H1 (cell line): ENCODE measurements at regions not wholly inside any gene's neighbourhood (a gene's known extent, or its start where the extent isn't known, plus 50 kb on each side); places are given as distances from the start of the nearest gene placed in this dataset.

ENCODE experiments used
- CTCF ChIA-PET: fragments of 300-600 bp; sonication (Branson Sonifier 250); formaldehyde crosslinking; loops from one replicate; lab custom pipeline; 2021; ENCODE audit not compliant: partially characterized antibody; lab: Charles Lee
- POLR2A ChIA-PET: fragments of 300-600 bp; sonication (Branson Sonifier 250); formaldehyde crosslinking; loops from one replicate; lab custom pipeline; 2021; ENCODE audit warnings: inconsistent platforms; ENCODE audit not compliant: partially characterized antibody; lab: Charles Lee
- DNase-seq, 2 experiments: peaks; one replicate each; pipeline versions ENCODE4 v3.0.0 to v3.0.0-alpha.2; 2010 to 2022; ENCODE audit warnings: low spot score in 2 of 2, low read depth in 1 of 2, mixed read lengths in 1 of 2
- FAIRE-seq: peaks from 2 replicates; lab custom pipeline; 2011; peaks lifted over from hg19 to GRCh38; lab: Jason Lieb, UNC
- H2AFZ ChIP-seq: 2 replicates; pipeline ENCODE4 v1.8.1; 2012; ENCODE audit warnings: low read length, inconsistent platforms
- H2AK5ac ChIP-seq: 2 replicates; pipeline ENCODE4 v1.6.1; 2013; ENCODE audit warnings: low read depth, low read length
- H2BK120ac ChIP-seq: replicated peaks from 2 replicates; pipeline ENCODE3; 2013; ENCODE audit warnings: low read depth, low read length, inconsistent platforms
- H2BK12ac ChIP-seq: 2 replicates; pipeline ENCODE4 v1.6.1; 2013; ENCODE audit warnings: low read depth, low read length
- H2BK15ac ChIP-seq: 2 replicates; pipeline ENCODE4 v1.6.1; 2013; ENCODE audit warnings: low read length
- H2BK20ac ChIP-seq: 2 replicates; pipeline ENCODE4 v1.6.1; 2013; ENCODE audit warnings: low read length
- H2BK5ac ChIP-seq: 2 replicates; pipeline ENCODE4 v1.6.1; 2013; ENCODE audit warnings: low read depth, low read length
- H3K14ac ChIP-seq: 2 replicates; pipeline ENCODE4 v1.6.1; 2013; ENCODE audit warnings: inconsistent platforms; ENCODE audit not compliant: insufficient read length
- H3K18ac ChIP-seq: 2 replicates; pipeline ENCODE4 v1.6.1; 2013; ENCODE audit warnings: low read length; ENCODE audit errors: extremely low read depth
- H3K23ac ChIP-seq: 2 replicates; pipeline ENCODE4 v1.6.1; 2013; ENCODE audit warnings: inconsistent platforms; ENCODE audit not compliant: insufficient read length
- H3K23me2 ChIP-seq: 2 replicates; pipeline ENCODE4 v1.6.1; 2013; ENCODE audit warnings: low read depth, low read length
- H3K27ac ChIP-seq: 2 replicates; pipeline ENCODE4 v1.6.1; 2011; ENCODE audit warnings: low read depth, low read length, inconsistent platforms
- H3K27me3 ChIP-seq, 4 experiments: replicated peaks in 1 of 4; 1 replicate in 1 of 4; 2 replicates in 3 of 4; pipeline versions ENCODE4 v1.6.1 to v1.8.1; 2011 to 2013; ENCODE audit warnings: low read length in 3 of 4, mild to moderate bottlenecking in 3 of 4, inconsistent platforms in 2 of 4, mixed read lengths in 2 of 4, moderate library complexity in 1 of 4; ENCODE audit not compliant: control insufficient read depth in 3 of 4, insufficient read depth in 3 of 4; ENCODE audit errors: extremely low read depth in 1 of 4
- H3K36me3 ChIP-seq, 4 experiments: 2 replicates each; pipeline versions ENCODE4 v1.6.1 to v1.8.1; 2011 to 2013; ENCODE audit warnings: mild to moderate bottlenecking in 4 of 4, low read length in 3 of 4, moderate library complexity in 2 of 4, control low read depth in 1 of 4, inconsistent platforms in 1 of 4; ENCODE audit not compliant: insufficient read depth in 4 of 4, control insufficient read depth in 2 of 4
- H3K4ac ChIP-seq: replicated peaks from 2 replicates; pipeline ENCODE3; 2013; ENCODE audit warnings: low read length, low read depth, mixed read lengths, inconsistent platforms; ENCODE audit not compliant: insufficient read length
- H3K4me1 ChIP-seq, 4 experiments: replicated peaks in 1 of 4; 1 replicate in 1 of 4; 2 replicates in 3 of 4; pipeline versions ENCODE4 v1.6.1 to v1.8.1; 2011 to 2013; ENCODE audit warnings: low read length in 3 of 4, inconsistent platforms in 2 of 4, mixed read lengths in 1 of 4; ENCODE audit not compliant: insufficient read depth in 4 of 4, control insufficient read depth in 3 of 4
- H3K4me2 ChIP-seq, 2 experiments: 2 replicates each; pipeline versions ENCODE4 v1.6.1 to v1.8.1; 2011 to 2013; ENCODE audit warnings: low read depth in 2 of 2, low read length in 2 of 2, control low read depth in 1 of 2, inconsistent platforms in 1 of 2, mild to moderate bottlenecking in 1 of 2; ENCODE audit not compliant: insufficient read depth in 1 of 2
- H3K4me3 ChIP-seq, 4 experiments: fragments of 200-600, 300-600 bp in 1 of 4; sonication (generic), shearing (Covaris generic), sonication (Bioruptor Twin) in 1 of 4; 2 replicates each; pipeline versions ENCODE4 v1.5.1 to v1.8.1; 2011 to 2016; ENCODE audit warnings: low read length in 4 of 4, low read depth in 3 of 4, control low read depth in 2 of 4, inconsistent platforms in 2 of 4, mild to moderate bottlenecking in 2 of 4, mixed read lengths in 1 of 4, moderate library complexity in 1 of 4; ENCODE audit not compliant: insufficient read depth in 2 of 4; ENCODE audit errors: extremely low read depth in 1 of 4
- H3K56ac ChIP-seq: replicated peaks from 2 replicates; pipeline ENCODE3; 2013; ENCODE audit warnings: low read depth, mild to moderate bottlenecking, mixed read lengths, low read length, inconsistent platforms; ENCODE audit not compliant: insufficient read length
- H3K79me1 ChIP-seq: 2 replicates; pipeline ENCODE4 v1.6.1; 2013; ENCODE audit warnings: low read depth, low read length, control low read depth
- H3K79me2 ChIP-seq, 2 experiments: 2 replicates each; pipeline versions ENCODE4 v1.6.1 to v1.8.1; 2012 to 2013; ENCODE audit warnings: low read length in 2 of 2, mild to moderate bottlenecking in 2 of 2, inconsistent platforms in 1 of 2; ENCODE audit not compliant: insufficient read depth in 2 of 2, control insufficient read depth in 1 of 2
- H3K9ac ChIP-seq, 4 experiments: replicated peaks in 1 of 4; 1 replicate in 1 of 4; 2 replicates in 3 of 4; pipeline versions ENCODE4 v1.6.1 to v1.8.1; 2011 to 2013; ENCODE audit warnings: low read depth in 3 of 4, low read length in 3 of 4, control low read depth in 2 of 4, mild to moderate bottlenecking in 2 of 4, moderate library complexity in 2 of 4, inconsistent platforms in 1 of 4; ENCODE audit errors: extremely low read depth in 1 of 4
- H3K9me3 ChIP-seq, 2 experiments: 2 replicates each; pipeline versions ENCODE4 v1.6.1 to v1.8.1; 2012 to 2013; ENCODE audit warnings: mild to moderate bottlenecking in 2 of 2, moderate library complexity in 2 of 2, control low read depth in 1 of 2, inconsistent platforms in 1 of 2, low read depth in 1 of 2, low read length in 1 of 2, mixed read lengths in 1 of 2; ENCODE audit not compliant: insufficient read depth in 2 of 2
- H4K20me1 ChIP-seq, 2 experiments: replicated peaks in 1 of 2; 2 replicates each; pipeline versions ENCODE3 to v1.8.1; 2011 to 2013; ENCODE audit warnings: inconsistent platforms in 2 of 2, low read length in 2 of 2, mild to moderate bottlenecking in 1 of 2; ENCODE audit not compliant: insufficient read depth in 2 of 2, control insufficient read depth in 1 of 2
- H4K5ac ChIP-seq: 2 replicates; pipeline ENCODE4 v1.6.1; 2013; ENCODE audit warnings: low read length, low read depth, mixed read lengths, inconsistent platforms; ENCODE audit not compliant: insufficient read length
- H4K8ac ChIP-seq: 2 replicates; pipeline ENCODE4 v1.8.0; 2013; ENCODE audit warnings: mild to moderate bottlenecking, moderate library complexity, low read length, inconsistent platforms; ENCODE audit not compliant: insufficient read depth; ENCODE audit errors: extremely low read depth
- H4K91ac ChIP-seq: replicated peaks from 2 replicates; pipeline ENCODE3; 2013; ENCODE audit warnings: low read length, mixed read lengths, inconsistent platforms; ENCODE audit not compliant: insufficient read length
- ASH2L ChIP-seq: fragments of 200-600, 300-600 bp; sonication (generic); IDR thresholded peaks from one replicate; pipeline ENCODE4 v1.7.1; 2017; ENCODE audit warnings: low read length
- ATF2 ChIP-seq: IDR thresholded peaks from 2 replicates; pipeline ENCODE4 v1.6.1; 2012; ENCODE audit warnings: low read length, inconsistent platforms
- BRCA1 ChIP-seq: IDR thresholded peaks from 2 replicates; pipeline ENCODE4 v1.6.1; 2012; ENCODE audit warnings: low read depth, low read length, improper control_type of control experiment
- CBX5 ChIP-seq: fragments of 300-800, 300-1000 bp; sonication (generic); IDR thresholded peaks from 2 replicates; pipeline ENCODE4 v1.7.1; 2016; ENCODE audit warnings: antibody characterized with exemption, low read length, low read depth
- CHD2 ChIP-seq: IDR thresholded peaks from 2 replicates; pipeline ENCODE4 v1.6.1; 2012; ENCODE audit warnings: low read length, improper control_type of control experiment
- NRF1 ChIP-seq: IDR thresholded peaks from 2 replicates; pipeline ENCODE4 v1.6.1; 2011; ENCODE audit warnings: mild to moderate bottlenecking, low read depth, low read length, improper control_type of control experiment
- RAD21 ChIP-seq, 2 experiments: IDR thresholded peaks in 1 of 2; conservative IDR thresholded peaks in 1 of 2; 2 replicates each; pipeline ENCODE4 v1.6.1; 2011; ENCODE audit warnings: low read depth in 2 of 2, low read length in 2 of 2, improper control_type of control experiment in 1 of 2, inconsistent platforms in 1 of 2, mild to moderate bottlenecking in 1 of 2, moderate library complexity in 1 of 2
- RBBP5 ChIP-seq: IDR thresholded peaks from 2 replicates; pipeline ENCODE4 v1.7.1; 2012; ENCODE audit warnings: low read depth, mild to moderate bottlenecking, inconsistent platforms, low read length, moderate library complexity, borderline replicate concordance
- SIN3A ChIP-seq, 2 experiments: IDR thresholded peaks in 1 of 2; conservative IDR thresholded peaks in 1 of 2; 2 replicates each; pipeline ENCODE4 v1.6.1; 2011 to 2012; ENCODE audit warnings: low read length in 2 of 2, improper control_type of control experiment in 1 of 2, low read depth in 1 of 2, mild to moderate bottlenecking in 1 of 2
- SUZ12 ChIP-seq: fragments of 200-600 bp; sonication (generic); IDR thresholded peaks from 2 replicates; pipeline ENCODE4 v1.6.1; 2012; ENCODE audit warnings: mild to moderate bottlenecking, inconsistent platforms, low read length, moderate library complexity, mixed read lengths
- TBP ChIP-seq: IDR thresholded peaks from 2 replicates; pipeline ENCODE4 v1.6.1; 2011; ENCODE audit warnings: low read depth, low read length, improper control_type of control experiment
- TCF12 ChIP-seq: IDR thresholded peaks from 2 replicates; pipeline ENCODE4 v1.6.1; 2011; ENCODE audit warnings: low read depth, mild to moderate bottlenecking, low read length
- WGBS, 2 experiments: shearing (Covaris generic) in 1 of 2; methylation state at CpG; one replicate each; pipeline versions ENCODE4 v1.1.6 to v1.1.7; 2013 to 2015; ENCODE audit warnings: low lambda C conversion rate in 2 of 2, mixed read lengths in 2 of 2, inconsistent platforms in 1 of 2, low coverage in 1 of 2, missing lambda C conversion rate in 1 of 2; ENCODE audit not compliant: insufficient replicate concordance in 2 of 2, insufficient coverage in 1 of 2, insufficient read length in 1 of 2; ENCODE audit errors: extremely low coverage in 1 of 2, missing lambda C conversion rate in 1 of 2; 5-methylcytosine and 5-hydroxymethylcytosine counted together
- TF ChIP-seq, protein P1 (sequence below): IDR thresholded peaks from 2 replicates; pipeline ENCODE4 v1.6.1; 2012; ENCODE audit warnings: inconsistent platforms

DNA sequence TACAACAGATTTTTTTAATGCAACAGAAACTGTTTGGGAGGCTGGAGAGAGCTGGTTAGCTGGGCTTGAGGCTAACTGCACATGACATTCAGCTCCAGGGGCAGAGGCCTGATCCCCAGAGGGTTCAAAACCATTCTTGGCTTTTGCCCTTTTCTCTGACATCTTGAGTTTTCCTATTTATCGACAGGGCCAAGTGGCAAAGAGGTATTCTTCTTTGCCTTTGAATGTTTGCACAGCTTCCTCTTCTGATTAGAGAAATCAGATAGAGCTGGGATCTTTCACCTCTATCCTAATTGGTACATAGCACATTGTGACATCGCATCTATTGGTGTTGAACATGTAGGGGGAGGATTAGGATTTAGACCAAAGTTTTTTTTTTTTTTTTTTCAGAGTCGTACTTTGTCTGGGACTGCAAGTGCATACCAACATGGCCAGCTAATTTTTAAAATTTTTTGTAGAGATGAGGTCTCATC lies 143.7 kb downstream of the ACTBL2 start:
- Histone ChIP-seq H2BK15ac (no peak overlapping the region), H4K5ac (no peak overlapping the region), H3K79me1 (no peaks in the 10 kb centered on the region), H4K20me1 (no peaks in the 10 kb centered on the region), H3K27me3 (peaks cover 0 to 1% (median 0%) of the 10 kb centered on the region in 4 experiments; a peak in 1 of 7 replicates), H3K36me3 (no peaks in the 10 kb centered on the region), H4K91ac (no peak overlapping the region), H2BK12ac (no peak overlapping the region), H3K27ac (no peak overlapping the region), H2AFZ (no peak overlapping the region), H2BK120ac (no peak overlapping the region), H3K4ac (no peak overlapping the region), H3K14ac (no peak overlapping the region), H3K4me2 (no peak overlapping the region), H4K8ac (no peak overlapping the region), H3K79me2 (no peaks in the 10 kb centered on the region), H3K9me3 (no peaks in the 10 kb centered on the region), H3K4me1 (no peaks in the 10 kb centered on the region), H2BK20ac (no peak overlapping the region), H3K4me3 (no peak overlapping the region), H3K23me2 (no peaks in the 10 kb centered on the region), H3K23ac (no peak overlapping the region), H2BK5ac (no peak overlapping the region), H3K56ac (no peak overlapping the region), H2AK5ac (no peak overlapping the region), H3K18ac (no peak overlapping the region), H3K9ac (no peak overlapping the region)
- 92% methylated on average over 3 of the region's 3 CpGs; no CpG with 5 or more reads in 1 of the 2 experiments for WGBS, 2 experiments
- ChIA-PET CTCF (interaction anchor here (0.5 to 5.2 kb wide), 40 partner anchors 10 to 1898 kb away, joined by 3 to 69 read pairs (median 4); partner anchors contain the start of gene ACTBL2), POLR2A (no interaction called here)
- DNase-seq (no peak), FAIRE-seq (no peak)
- TF ChIP-seq BRCA1 (no peak), RAD21 (IDR thresholded peaks at IDR 0.05 in 1 of 2, conservative IDR thresholded peaks at IDR 0.05 in 1 of 2; ENCODE audit: low read depth in 2 of 2, low read length in 2 of 2) (no peak), ASH2L (no peak), SUZ12 (no peak), TCF12 (no peak), NRF1 (no peak), ATF2 (no peak), CBX5 (no peak), SIN3A (conservative IDR thresholded peaks at IDR 0.05 in 1 of 2, IDR thresholded peaks at IDR 0.05 in 1 of 2; ENCODE audit: low read depth in 1 of 2, low read length in 2 of 2) (no peak), RBBP5 (no peak), CHD2 (no peak), TBP (no peak)
- TF ChIP-seq, protein P1, sequence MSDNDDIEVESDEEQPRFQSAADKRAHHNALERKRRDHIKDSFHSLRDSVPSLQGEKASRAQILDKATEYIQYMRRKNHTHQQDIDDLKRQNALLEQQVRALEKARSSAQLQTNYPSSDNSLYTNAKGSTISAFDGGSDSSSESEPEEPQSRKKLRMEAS = no peak
